ENCODE measurements at regions not wholly inside any gene's neighbourhood (a gene's known extent, or its start where the extent isn't known, plus 50 kb on each side); places are given as distances from the start of the nearest gene placed in this dataset.

DNA sequence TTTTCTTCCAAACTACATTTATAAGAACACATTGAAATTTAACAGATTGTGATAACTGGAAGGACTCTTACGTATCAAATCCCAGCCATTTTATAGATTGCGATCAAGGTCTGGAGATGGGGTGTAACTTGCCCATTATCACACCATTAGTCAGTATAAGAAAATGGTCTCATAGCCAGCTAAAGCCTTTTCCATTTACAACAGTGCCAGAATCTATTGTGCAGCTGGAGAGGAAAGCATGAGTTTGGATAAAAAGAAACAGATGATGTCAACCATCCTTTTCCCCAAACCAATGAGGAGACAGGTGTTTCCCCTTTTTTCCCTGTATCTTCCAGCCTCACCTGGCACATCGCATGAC lies 658.8 kb downstream of the ACTL7B start:
- DNase-seq (ENCODE audit: low read depth in 1 of 2, low spot score in 2 of 2), result no peak
- Histone ChIP-seq H3K27me3 (replicated peaks) (no peaks in the 10 kb centered on the region), H3K4me1 (replicated peaks) (no peaks in the 10 kb centered on the region)

DNA sequence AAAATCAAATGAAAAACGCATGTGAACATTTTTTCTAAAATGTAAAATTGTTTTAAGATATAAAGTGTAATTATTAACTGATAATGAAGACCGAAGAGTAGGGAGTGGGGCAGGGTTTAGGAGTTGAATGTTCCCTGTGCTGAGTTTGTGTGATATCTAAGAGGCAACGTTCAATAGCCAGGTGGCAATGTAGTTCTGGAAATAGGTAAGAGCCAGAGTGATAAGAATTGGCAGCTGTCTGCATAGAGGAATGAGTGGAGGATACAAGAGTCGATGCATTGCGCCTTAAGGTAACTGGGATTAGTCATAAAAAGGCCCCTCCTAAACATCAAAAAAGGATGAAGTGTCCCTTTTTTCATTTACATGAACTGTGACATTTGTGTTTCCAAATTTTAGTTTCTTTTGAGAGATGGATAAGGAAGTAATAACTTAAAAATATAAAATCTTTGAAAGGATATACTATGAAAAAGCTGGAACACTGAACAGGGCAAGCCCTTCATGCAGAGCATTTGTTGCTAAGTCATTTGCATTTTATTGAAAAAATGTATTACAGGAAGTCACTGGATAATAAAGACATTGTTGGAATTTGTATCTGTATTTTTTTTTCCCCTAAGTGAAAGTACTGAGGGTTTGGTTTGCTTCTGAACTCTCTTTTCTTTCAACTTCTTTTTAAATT lies 659.3 kb downstream of the ACTL7B start:
- no peak for DNase-seq (ENCODE audit: low read depth in 1 of 2, low spot score in 2 of 2)
- no peaks in the 10 kb centered on the region for H3K9me3 ChIP-seq (replicated peaks)

More for the DNA sequence above, 658.8 kb downstream of the ACTL7B start:
- H3K9me3 ChIP-seq (replicated peaks), result no peaks in the 10 kb centered on the region
- no peak overlapping the region for H3K4me3 ChIP-seq
- no peaks in the 10 kb centered on the region for H3K36me3 ChIP-seq
- no peak overlapping the region for H3K27ac ChIP-seq

DNA sequence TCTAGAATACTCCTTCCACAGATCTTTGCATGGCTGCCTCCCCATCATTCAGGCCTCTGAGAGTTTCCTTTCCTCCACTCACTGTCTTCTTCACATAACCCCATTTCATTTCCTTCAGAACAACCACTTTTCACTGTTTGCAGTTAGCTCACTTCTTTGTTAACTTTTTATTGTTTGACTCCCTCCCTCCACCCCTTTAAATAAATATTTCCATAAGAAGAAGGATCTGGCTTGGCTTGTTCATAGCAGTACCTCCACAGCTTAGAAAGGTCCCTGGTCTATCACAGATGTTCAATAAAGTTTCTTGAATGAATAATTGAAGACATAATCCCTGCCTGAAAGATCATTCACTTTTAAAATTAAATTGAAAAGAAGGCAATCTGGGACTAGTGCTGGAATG lies 661.6 kb downstream of the ACTL7B start:
- H3K27me3 ChIP-seq (replicated peaks), result no peaks in the 10 kb centered on the region
- H3K4me3 ChIP-seq, result no peak overlapping the region
- no peaks in the 10 kb centered on the region for H3K9me3 ChIP-seq (replicated peaks)
- no peaks in the 10 kb centered on the region for H3K4me1 ChIP-seq (replicated peaks)
- no peak overlapping the region for H3K27ac ChIP-seq
- no peak for DNase-seq (ENCODE audit: low read depth in 1 of 2, low spot score in 2 of 2)
- H3K36me3 ChIP-seq, result no peaks in the 10 kb centered on the region

More for the DNA sequence above, 659.3 kb downstream of the ACTL7B start:
- Histone ChIP-seq H3K36me3 (no peaks in the 10 kb centered on the region), H3K27me3 (replicated peaks) (no peaks in the 10 kb centered on the region), H3K4me3 (no peak overlapping the region), H3K4me1 (replicated peaks) (no peaks in the 10 kb centered on the region), H3K27ac (no peak overlapping the region)

DNA sequence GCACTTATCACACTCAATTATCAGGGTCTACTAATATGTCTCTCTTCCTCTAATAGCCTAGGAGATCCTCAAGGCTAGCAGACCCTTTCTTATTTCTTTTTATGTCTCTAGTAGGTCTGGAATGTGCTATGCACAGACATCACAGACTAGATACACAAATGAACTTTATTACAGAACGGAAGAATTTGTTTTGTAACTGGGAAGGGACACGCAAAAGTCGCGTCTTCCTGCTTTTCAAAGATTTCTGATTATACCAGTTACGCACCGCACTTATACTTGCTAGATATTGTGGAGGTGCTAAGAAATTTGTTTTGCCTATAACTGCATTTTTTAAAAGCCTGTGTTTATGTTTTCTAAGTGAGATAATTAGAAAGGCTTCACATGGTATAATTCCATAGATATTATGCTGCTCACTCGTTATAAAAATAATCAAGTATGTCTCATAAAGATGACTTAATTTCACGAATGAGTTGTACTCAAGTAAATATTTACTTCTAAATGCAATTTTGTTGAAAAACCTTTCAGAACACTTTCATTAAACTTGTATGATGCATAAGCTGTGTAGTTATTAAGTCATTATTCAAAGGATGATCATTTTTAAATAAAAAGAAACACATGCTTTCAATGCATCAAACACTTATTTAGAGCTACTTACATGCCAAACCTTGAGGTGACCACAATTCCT lies 662.6 kb downstream of the ACTL7B start:
- Histone ChIP-seq H3K36me3 (no peaks in the 10 kb centered on the region), H3K4me1 (replicated peaks) (no peaks in the 10 kb centered on the region), H3K4me3 (no peak overlapping the region), H3K9me3 (replicated peaks) (no peaks in the 10 kb centered on the region), H3K27ac (no peak overlapping the region), H3K27me3 (replicated peaks) (no peaks in the 10 kb centered on the region)
- DNase-seq (ENCODE audit: low read depth in 1 of 2, low spot score in 2 of 2), result no peak

DNA sequence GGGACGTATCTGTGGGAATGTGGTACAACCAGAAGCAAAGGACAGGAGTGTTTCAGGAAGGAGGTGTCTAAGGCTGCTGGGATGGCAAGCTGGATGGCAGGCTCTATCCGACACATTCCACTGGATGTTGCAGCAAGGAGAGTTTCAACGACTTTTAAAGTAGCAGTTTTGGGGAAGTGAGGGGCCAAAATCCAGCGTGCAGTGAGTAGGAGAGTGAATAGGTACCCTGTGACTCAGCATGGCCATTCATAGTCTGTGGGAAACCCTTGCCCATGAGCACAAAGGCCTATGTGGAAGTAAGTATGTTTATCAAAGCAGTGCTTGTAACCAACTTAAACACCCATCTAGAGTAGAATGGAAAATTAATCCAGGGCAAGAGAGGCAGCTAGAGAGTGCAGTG lies 664.7 kb downstream of the ACTL7B start:
- Histone ChIP-seq H3K27me3 (replicated peaks) (no peaks in the 10 kb centered on the region), H3K36me3 (no peaks in the 10 kb centered on the region), H3K4me3 (no peak overlapping the region), H3K4me1 (replicated peaks) (no peaks in the 10 kb centered on the region), H3K27ac (no peak overlapping the region), H3K9me3 (replicated peaks) (no peaks in the 10 kb centered on the region)
- DNase-seq (ENCODE audit: low read depth in 1 of 2, low spot score in 2 of 2), result no peak

DNA sequence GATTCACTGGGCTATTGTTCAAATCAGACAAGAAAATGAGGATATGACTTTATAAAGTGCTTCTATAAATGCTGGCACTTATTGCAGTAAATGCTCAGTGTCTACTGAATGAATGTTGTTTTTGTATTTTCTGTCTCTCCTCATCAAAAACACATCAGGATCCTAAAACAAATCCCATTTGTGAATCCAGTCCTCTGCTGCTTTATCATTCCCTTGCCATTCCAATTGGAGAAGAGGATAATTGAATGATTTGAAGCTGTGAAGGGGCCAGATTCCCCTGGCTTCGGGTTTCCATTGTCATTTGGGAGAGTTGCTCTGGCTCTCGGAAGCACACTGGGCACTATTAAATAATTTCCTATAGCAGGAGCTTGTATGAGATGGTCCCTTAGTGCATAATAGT lies 666.8 kb downstream of the ACTL7B start:
- no peaks in the 10 kb centered on the region for H3K4me1 ChIP-seq (replicated peaks)
- H3K27ac ChIP-seq, result no peak overlapping the region
- no peaks in the 10 kb centered on the region for H3K9me3 ChIP-seq (replicated peaks)
- no peaks in the 10 kb centered on the region for H3K27me3 ChIP-seq (replicated peaks)
- no peak overlapping the region for H3K4me3 ChIP-seq
- H3K36me3 ChIP-seq, result no peaks in the 10 kb centered on the region
- no peak for DNase-seq (ENCODE audit: low read depth in 1 of 2, low spot score in 2 of 2)

DNA sequence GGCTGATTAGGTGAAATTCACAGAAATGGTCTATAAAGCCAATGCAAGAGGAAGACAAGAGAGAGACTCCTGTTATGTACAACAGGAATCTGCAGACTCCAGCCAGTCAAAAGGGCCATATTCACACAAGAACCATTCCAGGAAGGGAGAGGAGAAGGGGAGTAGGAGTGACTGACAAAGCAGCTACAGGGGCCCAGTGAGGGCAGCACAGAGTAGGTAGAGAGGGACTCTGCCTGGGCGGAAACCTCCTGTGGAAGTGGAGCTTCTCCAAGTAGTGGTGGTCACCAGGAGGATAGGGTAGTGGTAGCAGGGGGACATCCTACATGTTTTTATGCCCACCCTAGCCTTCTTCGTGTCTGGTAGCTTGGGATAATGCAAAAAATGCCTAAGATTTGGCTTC lies 667.3 kb downstream of the ACTL7B start:
- Histone ChIP-seq H3K27ac (no peak overlapping the region), H3K4me1 (replicated peaks) (no peaks in the 10 kb centered on the region), H3K9me3 (replicated peaks) (no peaks in the 10 kb centered on the region), H3K36me3 (no peaks in the 10 kb centered on the region), H3K4me3 (no peak overlapping the region), H3K27me3 (replicated peaks) (no peaks in the 10 kb centered on the region)
- no peak for DNase-seq (ENCODE audit: low read depth in 1 of 2, low spot score in 2 of 2)

DNA sequence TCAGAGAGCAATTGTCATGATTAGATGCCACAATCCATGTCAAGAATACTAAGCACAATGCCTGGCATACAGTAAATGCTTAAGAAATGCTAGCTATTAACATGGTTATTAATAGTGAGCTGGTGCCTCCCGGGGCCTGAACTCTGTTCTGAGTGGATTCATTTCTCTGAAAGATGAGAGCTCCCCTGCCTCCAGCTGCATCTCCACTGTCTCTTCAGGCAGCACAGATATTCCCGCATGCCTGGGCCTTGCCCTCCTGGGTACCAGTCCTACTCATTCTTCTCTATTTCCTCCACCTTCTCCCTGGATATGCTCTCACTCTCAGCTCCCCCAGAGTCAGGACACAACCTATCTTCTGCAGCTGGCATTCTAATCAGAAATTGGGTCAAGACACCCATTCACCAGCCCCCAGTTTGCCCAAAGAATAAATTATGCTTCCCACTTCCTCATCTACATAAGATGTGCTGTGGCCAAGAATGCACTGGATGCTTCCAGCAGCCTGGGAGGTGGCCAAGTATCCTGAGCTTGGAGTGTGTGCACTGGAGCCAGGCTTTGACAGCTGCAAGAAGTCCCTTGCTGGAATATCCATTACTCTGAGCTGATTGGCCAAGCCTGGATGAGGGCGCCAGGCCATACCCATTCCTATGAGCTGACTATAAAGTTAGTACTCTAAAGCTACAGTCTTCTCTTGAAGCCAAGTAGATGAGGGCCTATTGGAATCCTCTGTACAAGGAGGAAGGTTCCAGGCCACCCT lies 669.0 kb downstream of the ACTL7B start:
- no peaks in the 10 kb centered on the region for H3K4me1 ChIP-seq (replicated peaks)
- H3K27ac ChIP-seq, result no peak overlapping the region
- H3K9me3 ChIP-seq (replicated peaks), result no peaks in the 10 kb centered on the region
- no peak overlapping the region for H3K4me3 ChIP-seq
- H3K27me3 ChIP-seq (replicated peaks), result no peaks in the 10 kb centered on the region
- H3K36me3 ChIP-seq, result no peaks in the 10 kb centered on the region
- DNase-seq (ENCODE audit: low read depth in 1 of 2, low spot score in 2 of 2), result no peak

DNA sequence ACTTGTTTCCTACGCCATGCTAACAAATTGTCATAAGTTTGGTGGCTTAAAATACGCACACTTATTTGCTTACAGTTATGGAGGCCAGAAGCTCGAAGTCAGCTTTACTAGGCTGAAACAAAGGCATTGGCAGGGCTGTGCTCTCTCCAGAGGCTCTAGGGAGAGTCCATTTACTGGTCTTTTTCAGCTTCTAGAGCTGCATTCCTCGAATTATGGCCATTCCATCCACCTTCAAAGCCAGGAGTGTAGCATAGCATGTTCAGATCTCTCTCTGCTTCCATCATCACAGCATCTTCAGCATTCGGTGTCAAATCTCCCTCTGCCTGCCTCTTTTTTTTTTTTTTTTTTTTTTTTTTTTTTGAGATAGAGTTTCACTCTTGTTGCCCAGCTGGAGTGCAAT lies 670.2 kb downstream of the ACTL7B start:
- Histone ChIP-seq H3K27ac (no peak overlapping the region), H3K9me3 (replicated peaks) (no peaks in the 10 kb centered on the region), H3K4me1 (replicated peaks) (no peaks in the 10 kb centered on the region), H3K36me3 (no peaks in the 10 kb centered on the region), H3K4me3 (no peak overlapping the region), H3K27me3 (replicated peaks) (no peaks in the 10 kb centered on the region)
- no peak for DNase-seq (ENCODE audit: low read depth in 1 of 2, low spot score in 2 of 2)

DNA sequence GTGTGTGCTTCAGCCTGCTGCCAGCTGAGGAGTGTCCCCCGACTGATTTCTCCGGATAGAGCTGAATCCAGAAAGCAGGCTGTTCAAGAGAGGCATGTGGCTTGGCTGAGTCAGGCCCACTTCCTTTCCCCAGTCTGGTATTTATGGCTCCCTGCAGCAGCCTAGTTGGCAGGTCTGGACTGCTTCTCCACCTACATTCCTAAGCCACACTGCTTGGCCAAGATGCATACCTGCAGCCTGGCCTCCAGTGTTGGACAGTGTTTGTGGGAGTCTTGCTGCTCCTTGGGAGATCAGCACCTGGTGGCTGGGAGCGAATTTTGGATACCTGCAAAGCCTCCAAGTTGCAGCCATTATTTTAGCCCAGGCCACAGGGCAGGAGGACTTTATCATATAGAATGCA lies 670.8 kb downstream of the ACTL7B start:
- DNase-seq (ENCODE audit: low read depth in 1 of 2, low spot score in 2 of 2), result no peak
- H3K9me3 ChIP-seq (replicated peaks), result no peaks in the 10 kb centered on the region

DNA sequence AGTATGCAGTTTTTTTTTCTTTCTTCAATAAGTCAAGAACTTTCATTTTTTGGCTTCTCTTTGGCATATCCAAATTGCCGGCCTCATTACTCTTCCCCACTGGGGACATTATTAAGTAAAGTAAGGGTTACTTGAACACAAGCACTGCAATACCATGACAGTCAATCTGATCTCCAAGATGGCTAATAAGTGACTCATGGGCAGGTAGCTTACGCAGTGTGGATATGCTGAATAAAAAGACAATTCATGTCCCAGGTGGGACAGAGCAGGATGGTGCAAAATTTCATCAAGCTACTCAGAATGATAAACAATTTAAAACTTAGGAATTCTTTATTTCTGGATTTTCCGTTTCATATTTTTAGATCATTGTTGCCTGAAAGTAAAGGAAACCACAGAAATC lies 671.8 kb downstream of the ACTL7B start:
- no peaks in the 10 kb centered on the region for H3K36me3 ChIP-seq
- no peak overlapping the region for H3K4me3 ChIP-seq
- H3K27me3 ChIP-seq (replicated peaks), result no peaks in the 10 kb centered on the region
- H3K27ac ChIP-seq, result no peak overlapping the region
- DNase-seq (ENCODE audit: low read depth in 1 of 2, low spot score in 2 of 2), result no peak
- H3K4me1 ChIP-seq (replicated peaks), result no peaks in the 10 kb centered on the region
- H3K9me3 ChIP-seq (replicated peaks), result no peaks in the 10 kb centered on the region

More for the DNA sequence above, 670.8 kb downstream of the ACTL7B start:
- Histone ChIP-seq H3K27me3 (replicated peaks) (no peaks in the 10 kb centered on the region), H3K27ac (no peak overlapping the region), H3K4me1 (replicated peaks) (no peaks in the 10 kb centered on the region), H3K36me3 (no peaks in the 10 kb centered on the region), H3K4me3 (no peak overlapping the region)

DNA sequence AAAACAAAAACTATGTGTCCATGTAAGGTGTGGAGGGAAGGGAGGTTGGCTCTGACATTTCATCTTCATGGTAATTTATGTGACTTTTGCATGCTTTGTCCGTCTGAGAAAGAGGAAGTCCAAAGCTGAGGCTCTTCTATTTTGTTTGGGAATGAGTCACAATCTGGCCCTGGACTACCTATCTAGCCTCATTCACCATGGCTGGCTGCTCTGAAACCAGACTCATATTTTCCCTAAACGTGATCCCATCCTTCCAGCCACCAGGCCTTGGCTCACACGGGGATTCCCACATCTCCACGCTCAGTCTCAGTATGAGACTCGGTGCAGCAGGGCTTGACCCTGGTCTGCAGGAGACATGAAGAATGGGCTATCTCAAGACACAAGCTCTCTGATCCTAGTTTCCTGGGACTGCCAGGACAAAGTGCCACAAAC lies 672.8 kb downstream of the ACTL7B start:
- Histone ChIP-seq H3K4me1 (replicated peaks) (no peaks in the 10 kb centered on the region), H3K36me3 (no peaks in the 10 kb centered on the region), H3K27me3 (replicated peaks) (no peaks in the 10 kb centered on the region), H3K9me3 (replicated peaks) (no peaks in the 10 kb centered on the region), H3K27ac (no peak overlapping the region), H3K4me3 (no peak overlapping the region)
- no peak for DNase-seq (ENCODE audit: low read depth in 1 of 2, low spot score in 2 of 2)

DNA sequence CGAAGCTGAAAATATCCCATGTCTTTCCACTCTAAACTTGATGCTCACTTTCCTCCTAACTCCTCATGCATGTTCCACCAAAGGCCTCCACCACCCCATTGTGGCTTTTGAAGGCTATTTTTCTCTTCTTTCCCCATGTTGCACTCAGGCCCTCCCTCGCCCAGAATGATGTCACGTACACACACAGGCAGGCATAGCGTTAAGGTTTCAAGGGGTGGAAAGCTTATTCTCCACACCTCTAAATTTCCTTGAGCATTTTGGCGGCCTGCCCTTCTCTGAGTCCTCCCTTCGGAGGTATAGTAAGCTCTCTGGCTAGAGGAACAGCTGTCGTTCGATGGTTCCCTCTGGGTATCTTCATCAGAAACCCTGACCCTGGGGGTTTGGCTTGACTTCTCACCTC lies 673.5 kb downstream of the ACTL7B start:
- Histone ChIP-seq H3K27ac (no peak overlapping the region), H3K27me3 (replicated peaks) (no peaks in the 10 kb centered on the region), H3K4me1 (replicated peaks) (no peaks in the 10 kb centered on the region), H3K9me3 (replicated peaks) (no peaks in the 10 kb centered on the region), H3K4me3 (no peak overlapping the region), H3K36me3 (no peaks in the 10 kb centered on the region)
- no peak for DNase-seq (ENCODE audit: low read depth in 1 of 2, low spot score in 2 of 2)

DNA sequence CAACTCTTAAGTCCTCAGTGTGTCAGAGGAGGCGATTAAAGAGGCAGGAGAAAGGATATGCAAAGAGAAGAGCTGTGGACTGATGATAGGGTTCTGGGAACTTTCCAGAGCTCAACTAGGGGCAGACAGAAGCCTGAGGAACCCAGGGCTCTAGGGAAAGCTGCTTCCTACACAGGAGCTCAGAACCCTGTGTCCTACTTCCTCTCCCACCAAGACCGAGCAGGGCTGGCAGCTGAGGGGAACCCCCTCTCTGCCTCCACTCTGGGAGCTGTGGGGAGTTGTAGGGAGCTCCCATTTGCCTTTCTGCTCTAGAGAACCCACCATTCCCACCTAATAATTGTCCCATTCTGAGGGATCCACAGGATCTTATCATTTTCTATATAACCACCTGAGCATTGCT lies 674.3 kb downstream of the ACTL7B start:
- DNase-seq (ENCODE audit: low read depth in 1 of 2, low spot score in 2 of 2), result no peak
- Histone ChIP-seq H3K4me3 (no peak overlapping the region), H3K9me3 (replicated peaks) (no peaks in the 10 kb centered on the region), H3K36me3 (no peaks in the 10 kb centered on the region), H3K27me3 (replicated peaks) (no peaks in the 10 kb centered on the region), H3K4me1 (replicated peaks) (no peaks in the 10 kb centered on the region), H3K27ac (no peak overlapping the region)
